AG10803 (cell line): ENCODE measurements at regions not wholly inside any gene's neighbourhood (a gene's known extent, or its start where the extent isn't known, plus 50 kb on each side); places are given as distances from the start of the nearest gene placed in this dataset.

Experiments
- DNase-seq: peaks from one replicate; pipeline ENCODE4 v3.0.0; 2010; ENCODE audit warnings: low read depth
- H3K4me3 ChIP-seq: 2 replicates; pipeline ENCODE4 v1.5.1; 2011; ENCODE audit warnings: mild to moderate bottlenecking, low read length, control low read depth
- TF ChIP-seq, protein P1 (sequence below): conservative IDR thresholded peaks from 2 replicates; pipeline ENCODE4 v1.5.1; 2011; ENCODE audit warnings: mild to moderate bottlenecking, low read length, control low read depth, inconsistent platforms

DNA sequence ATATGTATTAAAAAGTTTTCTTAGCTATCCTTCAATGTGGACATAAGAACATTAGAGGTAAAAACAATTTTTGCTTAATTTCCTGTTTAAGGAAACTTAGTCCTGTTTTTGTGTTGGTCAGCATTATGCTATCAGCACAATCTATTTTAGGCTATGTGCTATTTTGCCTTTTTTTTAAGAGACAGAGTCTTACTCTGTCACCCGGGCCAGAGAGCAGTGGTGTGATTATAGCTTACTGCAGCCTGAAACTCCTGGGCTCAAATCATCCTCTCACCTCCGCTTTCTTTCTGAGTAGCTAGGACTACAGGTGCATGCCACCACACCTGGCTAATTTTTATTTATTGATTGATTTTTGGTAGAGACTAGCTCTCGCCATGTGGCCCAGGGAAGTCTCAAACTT, 199.1 kb upstream of the TMPRSS15 start:
- no peak for DNase-seq
- TF ChIP-seq, protein P1, sequence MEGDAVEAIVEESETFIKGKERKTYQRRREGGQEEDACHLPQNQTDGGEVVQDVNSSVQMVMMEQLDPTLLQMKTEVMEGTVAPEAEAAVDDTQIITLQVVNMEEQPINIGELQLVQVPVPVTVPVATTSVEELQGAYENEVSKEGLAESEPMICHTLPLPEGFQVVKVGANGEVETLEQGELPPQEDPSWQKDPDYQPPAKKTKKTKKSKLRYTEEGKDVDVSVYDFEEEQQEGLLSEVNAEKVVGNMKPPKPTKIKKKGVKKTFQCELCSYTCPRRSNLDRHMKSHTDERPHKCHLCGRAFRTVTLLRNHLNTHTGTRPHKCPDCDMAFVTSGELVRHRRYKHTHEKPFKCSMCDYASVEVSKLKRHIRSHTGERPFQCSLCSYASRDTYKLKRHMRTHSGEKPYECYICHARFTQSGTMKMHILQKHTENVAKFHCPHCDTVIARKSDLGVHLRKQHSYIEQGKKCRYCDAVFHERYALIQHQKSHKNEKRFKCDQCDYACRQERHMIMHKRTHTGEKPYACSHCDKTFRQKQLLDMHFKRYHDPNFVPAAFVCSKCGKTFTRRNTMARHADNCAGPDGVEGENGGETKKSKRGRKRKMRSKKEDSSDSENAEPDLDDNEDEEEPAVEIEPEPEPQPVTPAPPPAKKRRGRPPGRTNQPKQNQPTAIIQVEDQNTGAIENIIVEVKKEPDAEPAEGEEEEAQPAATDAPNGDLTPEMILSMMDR: no peak
- no peak overlapping the region for H3K4me3 ChIP-seq

DNA sequence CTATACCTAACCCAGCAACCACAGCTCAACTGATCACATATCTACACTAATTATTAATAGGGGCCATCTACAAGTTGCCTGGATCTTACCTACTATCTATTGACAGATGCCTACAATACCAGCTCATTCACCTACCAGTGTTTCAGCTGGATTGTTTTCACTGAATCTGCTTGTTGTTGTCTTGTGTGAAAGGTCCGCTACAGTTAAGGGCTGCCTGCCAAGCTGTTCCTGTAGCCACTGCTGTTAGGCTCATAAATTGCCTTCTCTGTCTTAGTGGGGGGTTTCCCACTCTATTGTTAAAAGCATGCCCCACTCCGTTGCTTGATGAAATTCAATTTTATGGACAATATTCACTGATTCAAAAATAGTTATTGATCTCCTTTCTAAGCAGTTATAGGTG, 199.7 kb upstream of the TMPRSS15 start:
- H3K4me3 ChIP-seq: no peak overlapping the region
- TF ChIP-seq, protein P1: no peak
- DNase-seq: no peak

DNA sequence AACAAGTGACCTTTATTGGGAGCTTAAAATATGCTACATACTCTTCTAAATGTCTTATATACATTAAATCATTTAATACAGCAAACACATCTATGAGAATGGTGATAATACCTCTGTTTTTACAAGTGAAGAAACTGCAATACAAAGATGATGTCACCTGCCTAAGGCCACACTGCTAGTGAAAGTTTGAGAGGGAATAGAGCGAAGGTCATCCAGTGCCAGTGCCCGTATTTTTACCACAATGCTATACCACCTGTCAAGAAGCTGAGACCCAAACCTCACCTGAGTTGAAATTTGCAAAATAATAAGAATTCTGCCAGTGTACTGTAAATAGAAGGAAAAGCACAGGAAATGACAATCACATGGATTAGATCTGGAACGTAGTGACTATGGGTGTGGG, 200.4 kb upstream of the TMPRSS15 start:
- TF ChIP-seq, protein P1: no peak
- DNase-seq: no peak
- H3K4me3 ChIP-seq: no peak overlapping the region

DNA sequence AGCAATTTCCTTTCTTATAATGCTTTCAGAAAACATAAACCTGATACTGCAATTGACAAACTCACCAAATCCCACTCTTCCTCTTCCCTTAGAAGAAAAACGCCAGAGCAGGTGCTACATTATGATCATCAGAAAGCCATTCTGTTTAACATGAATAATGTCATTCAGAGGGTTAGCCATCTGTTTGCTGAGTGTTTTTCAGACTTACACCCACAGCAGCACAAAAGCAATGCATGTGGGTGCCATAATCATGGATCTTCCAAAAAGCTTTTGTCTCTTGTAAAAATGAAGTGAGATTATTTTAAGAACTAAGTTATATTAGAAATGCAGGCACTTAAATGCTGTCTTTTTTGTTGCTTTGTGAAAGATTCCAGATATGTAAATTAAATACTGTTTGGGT, 204.6 kb upstream of the TMPRSS15 start:
- no peak for DNase-seq

DNA sequence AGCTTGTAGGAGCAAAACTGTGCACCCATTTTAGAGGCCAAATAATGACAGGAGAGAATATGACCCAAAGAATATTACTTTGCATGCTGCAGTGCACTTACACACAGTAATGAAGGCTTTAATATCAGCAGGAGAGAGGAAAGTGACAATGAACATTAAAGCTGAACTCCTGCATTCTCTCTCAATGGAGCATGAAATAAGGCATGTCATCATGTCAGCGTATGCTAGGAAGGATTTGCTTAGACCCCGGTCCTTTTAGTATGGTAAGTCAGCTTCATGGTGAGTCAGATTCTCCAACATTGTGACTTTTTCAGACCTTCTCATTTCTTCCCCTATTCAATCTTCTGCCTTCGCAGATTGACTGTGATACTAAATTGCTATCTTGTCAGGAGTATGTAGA, 210.7 kb upstream of the TMPRSS15 start:
- H3K4me3 ChIP-seq: no peak overlapping the region
- TF ChIP-seq, protein P1: no peak
- DNase-seq: no peak

More for the DNA sequence above, 204.6 kb upstream of the TMPRSS15 start:
- H3K4me3 ChIP-seq: no peak overlapping the region
- TF ChIP-seq, protein P1: no peak

DNA sequence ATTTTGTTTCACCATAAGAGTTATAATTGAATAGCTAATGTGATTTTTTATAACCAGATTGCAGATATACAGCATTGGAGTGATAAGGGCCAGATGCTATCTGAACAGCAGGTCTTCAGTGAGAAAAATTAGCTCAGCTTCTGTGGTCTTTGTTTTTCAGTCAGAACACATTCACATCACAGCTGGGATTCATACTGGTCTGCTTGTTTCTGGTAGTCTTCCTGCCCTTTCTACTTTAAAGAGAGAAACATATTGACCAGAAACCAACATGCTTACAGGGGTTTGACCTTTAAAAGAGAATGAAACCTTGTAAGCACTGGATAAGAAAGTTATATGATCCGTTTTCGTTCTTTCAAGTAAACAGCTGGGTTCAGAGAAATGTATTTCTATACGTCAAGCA, 213.7 kb upstream of the TMPRSS15 start:
- TF ChIP-seq, protein P1: no peak
- no peak for DNase-seq

DNA sequence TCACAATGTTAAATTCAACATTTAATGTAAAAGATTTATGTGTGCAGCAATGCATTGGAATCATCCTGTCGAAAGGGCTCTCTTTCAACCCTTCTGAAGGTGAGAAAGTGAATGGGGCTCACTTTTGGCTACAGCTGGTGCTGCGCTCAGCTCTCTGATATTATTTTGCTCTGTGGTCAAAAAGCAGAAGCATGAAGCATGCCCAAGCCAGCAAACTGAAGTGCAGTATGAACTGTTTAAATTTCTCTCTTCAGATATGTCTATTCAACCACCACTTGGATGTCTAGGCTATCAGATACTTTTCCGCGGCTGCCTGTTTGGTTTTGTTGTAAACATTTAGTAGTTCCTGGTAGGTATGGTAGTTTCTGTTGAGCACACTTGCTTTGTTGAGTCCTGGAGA, 216.9 kb upstream of the TMPRSS15 start:
- DNase-seq: no peak
- TF ChIP-seq, protein P1: no peak
- H3K4me3 ChIP-seq: no peak overlapping the region

More for the DNA sequence above, 213.7 kb upstream of the TMPRSS15 start:
- H3K4me3 ChIP-seq: no peak overlapping the region
